ENCODE measurements at regions not wholly inside any gene's neighbourhood (a gene's known extent, or its start where the extent isn't known, plus 50 kb on each side); places are given as distances from the start of the nearest gene placed in this dataset.

DNA sequence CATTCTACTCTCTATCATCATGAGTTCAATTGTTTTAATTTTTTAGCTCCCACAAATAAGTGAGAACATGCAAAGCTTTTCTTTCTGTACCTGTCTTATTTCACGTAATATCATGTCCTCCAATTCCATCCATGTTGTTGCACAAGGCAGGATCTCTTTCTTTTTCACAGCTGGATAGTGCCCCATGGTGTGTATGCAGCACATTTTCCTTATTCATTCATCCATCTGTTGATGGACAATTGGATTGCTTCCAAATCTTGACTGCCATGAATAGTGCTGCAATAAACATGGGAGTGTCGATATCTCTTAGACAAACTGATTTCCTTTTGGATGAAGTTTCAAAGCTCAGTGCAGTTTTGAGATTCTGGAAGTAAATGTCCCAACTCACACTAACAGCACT lies 326.9 kb downstream of the FGF9 start:
- Histone ChIP-seq H3T11ph (ENCODE audit: low read length) (no peak overlapping the region), H4K8ac (replicated peaks; ENCODE audit: insufficient read length, low read depth, low read length) (no peak overlapping the region), H3K4me2 (ENCODE audit: insufficient read depth, insufficient read length, low read length) (no peak overlapping the region), H3K79me2 (ENCODE audit: insufficient read depth, low read length) (no peaks in the 10 kb centered on the region), H2AK5ac (ENCODE audit: insufficient read length, low read length) (no peak overlapping the region), H3K9me3 (ENCODE audit: control insufficient read depth, low read depth, low read length) (no peaks in the 10 kb centered on the region), H3K14ac (ENCODE audit: insufficient read depth, low read length) (no peak overlapping the region), H3K23ac (ENCODE audit: insufficient read length, low read depth, low read length) (no peak overlapping the region), H2BK20ac (ENCODE audit: low read depth, low read length, poor library complexity, severe bottlenecking) (no peak overlapping the region), H3K4ac (ENCODE audit: low read depth, low read length) (no peak overlapping the region), H3K79me1 (ENCODE audit: insufficient read depth, low read depth, low read length, poor library complexity, severe bottlenecking) (no peaks in the 10 kb centered on the region), H4K20me1 (ENCODE audit: control insufficient read depth, insufficient read depth, insufficient read length) (no peaks in the 10 kb centered on the region), H2AFZ (ENCODE audit: low read length) (no peak overlapping the region), H3K27me3 (ENCODE audit: insufficient read depth, low read length) (no peaks in the 10 kb centered on the region), H4K91ac (ENCODE audit: insufficient read length, low read depth, low read length) (no peak overlapping the region), H2BK15ac (ENCODE audit: low read depth, low read length) (no peak overlapping the region), H3K9ac (ENCODE audit: extremely low read depth, insufficient read length, low read length) (no peak overlapping the region), H3K56ac (ENCODE audit: insufficient read length, low read depth, low read length) (no peak overlapping the region), H2BK120ac (ENCODE audit: low read depth, low read length, poor library complexity, severe bottlenecking) (no peak overlapping the region), H2BK12ac (ENCODE audit: insufficient read length, low read depth, low read length) (no peak overlapping the region), H3K18ac (ENCODE audit: insufficient read length, low read depth, low read length) (no peak overlapping the region), H4K5ac (ENCODE audit: insufficient read length, low read depth, low read length) (no peak overlapping the region), H3K23me2 (ENCODE audit: insufficient read length, low read depth, low read length, poor library complexity, severe bottlenecking) (no peaks in the 10 kb centered on the region), H2BK5ac (ENCODE audit: insufficient read length, low read length) (no peak overlapping the region), H3K27ac (ENCODE audit: insufficient read length, low read depth, low read length) (no peak overlapping the region), H3K4me1 (ENCODE audit: insufficient read depth, low read length) (no peaks in the 10 kb centered on the region)
- WGBS (ENCODE audit: extremely low coverage, insufficient read length, low lambda C conversion rate) = no CpG with 5 or more reads among the region's 2 CpGs
- TF ChIP-seq, protein P1, sequence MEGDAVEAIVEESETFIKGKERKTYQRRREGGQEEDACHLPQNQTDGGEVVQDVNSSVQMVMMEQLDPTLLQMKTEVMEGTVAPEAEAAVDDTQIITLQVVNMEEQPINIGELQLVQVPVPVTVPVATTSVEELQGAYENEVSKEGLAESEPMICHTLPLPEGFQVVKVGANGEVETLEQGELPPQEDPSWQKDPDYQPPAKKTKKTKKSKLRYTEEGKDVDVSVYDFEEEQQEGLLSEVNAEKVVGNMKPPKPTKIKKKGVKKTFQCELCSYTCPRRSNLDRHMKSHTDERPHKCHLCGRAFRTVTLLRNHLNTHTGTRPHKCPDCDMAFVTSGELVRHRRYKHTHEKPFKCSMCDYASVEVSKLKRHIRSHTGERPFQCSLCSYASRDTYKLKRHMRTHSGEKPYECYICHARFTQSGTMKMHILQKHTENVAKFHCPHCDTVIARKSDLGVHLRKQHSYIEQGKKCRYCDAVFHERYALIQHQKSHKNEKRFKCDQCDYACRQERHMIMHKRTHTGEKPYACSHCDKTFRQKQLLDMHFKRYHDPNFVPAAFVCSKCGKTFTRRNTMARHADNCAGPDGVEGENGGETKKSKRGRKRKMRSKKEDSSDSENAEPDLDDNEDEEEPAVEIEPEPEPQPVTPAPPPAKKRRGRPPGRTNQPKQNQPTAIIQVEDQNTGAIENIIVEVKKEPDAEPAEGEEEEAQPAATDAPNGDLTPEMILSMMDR (conservative IDR thresholded peaks at IDR 0.05) = no peak
- Mint-ChIP-seq H3K27me3 (ENCODE audit: low read depth) (no peaks in the 10 kb centered on the region; the same call in none of the 2 replicates), H3K36me3 (ENCODE audit: insufficient read depth in 1 of 3, low read depth in 3 of 3) (no peaks in the 10 kb centered on the region; a peak in 1 of 7 replicates), H3K4me1 (no peaks in the 10 kb centered on the region), H3K4me3 (no peak overlapping the region), H3K27ac (no peak overlapping the region), H3K9me3 (no peaks in the 10 kb centered on the region; a peak in 1 of 5 replicates)
- DNase-seq = no peak
